Mesenchymal stem cell (in vitro differentiated cells and primary cell): ENCODE measurements at regions not wholly inside any gene's neighbourhood (a gene's known extent, or its start where the extent isn't known, plus 50 kb on each side); places are given as distances from the start of the nearest gene placed in this dataset.
"Not testable (repeated sequence)": the region's sequence is repeated elsewhere in the genome, so short reads cannot be mapped to it uniquely, and the experiment has no call there.

Experiments used
- DNase-seq: peaks from one replicate; pipeline ENCODE4 v3.0.0-alpha.2; 2013
- H2AFZ ChIP-seq: one replicate; pipeline ENCODE4 v1.6.1; 2013; ENCODE audit warnings: low read depth, mild to moderate bottlenecking, control low read depth, inconsistent platforms, low read length, moderate library complexity
- H2AK5ac ChIP-seq: 2 replicates; pipeline ENCODE4 v1.6.1; 2013; ENCODE audit warnings: low read length, moderate library complexity, mild to moderate bottlenecking, inconsistent platforms; ENCODE audit not compliant: severe bottlenecking
- H2BK120ac ChIP-seq: one replicate; pipeline ENCODE4 v1.6.1; 2013; ENCODE audit warnings: low read depth, mild to moderate bottlenecking, inconsistent platforms, low read length, moderate library complexity
- H2BK12ac ChIP-seq, 2 experiments: one replicate each; pipeline ENCODE4 v1.6.1; 2013; ENCODE audit warnings: inconsistent platforms in 2 of 2, low read length in 2 of 2, mild to moderate bottlenecking in 2 of 2, moderate library complexity in 2 of 2, control low read depth in 1 of 2
- H2BK15ac ChIP-seq: one replicate; pipeline ENCODE4 v1.6.1; 2013; ENCODE audit warnings: mild to moderate bottlenecking, low read depth, inconsistent platforms; ENCODE audit not compliant: poor library complexity, severe bottlenecking
- H2BK5ac ChIP-seq: 2 replicates; pipeline ENCODE4 v1.6.1; 2013; ENCODE audit warnings: low read depth, mild to moderate bottlenecking, low read length, control low read depth, inconsistent platforms; ENCODE audit not compliant: poor library complexity, severe bottlenecking
- H3K14ac ChIP-seq, 2 experiments: one replicate each; pipeline ENCODE4 v1.6.1; 2013; ENCODE audit warnings: inconsistent platforms in 2 of 2, low read length in 2 of 2, control low read depth in 1 of 2, mild to moderate bottlenecking in 1 of 2, moderate library complexity in 1 of 2
- H3K18ac ChIP-seq, 2 experiments: one replicate each; pipeline ENCODE4 v1.6.1; 2013; ENCODE audit warnings: inconsistent platforms in 2 of 2, low read length in 2 of 2, control low read depth in 1 of 2, low read depth in 1 of 2, mild to moderate bottlenecking in 1 of 2
- H3K23ac ChIP-seq, 2 experiments: one replicate each; pipeline ENCODE4 v1.6.1; 2013; ENCODE audit warnings: inconsistent platforms in 2 of 2, low read length in 2 of 2, mild to moderate bottlenecking in 2 of 2, moderate library complexity in 2 of 2, control low read depth in 1 of 2
- H3K27ac ChIP-seq: 2 replicates; pipeline ENCODE4 v1.5.1; 2013; ENCODE audit warnings: mild to moderate bottlenecking, moderate library complexity, low read length, control low read depth, inconsistent platforms; ENCODE audit not compliant: poor library complexity, severe bottlenecking
- H3K27me3 ChIP-seq, 2 experiments: 2 replicates each; pipeline versions ENCODE4 v1.6.1 to v1.7.0; 2013; ENCODE audit warnings: low read length in 2 of 2, mild to moderate bottlenecking in 2 of 2, moderate library complexity in 2 of 2, control low read depth in 1 of 2, inconsistent platforms in 1 of 2; ENCODE audit not compliant: control insufficient read depth in 1 of 2, insufficient read depth in 1 of 2
- H3K36me3 ChIP-seq, 2 experiments: 2 replicates each; pipeline versions ENCODE4 v1.6.1 to v1.7.0; 2013; ENCODE audit warnings: low read length in 2 of 2, control low read depth in 1 of 2, inconsistent platforms in 1 of 2, low read depth in 1 of 2, mild to moderate bottlenecking in 1 of 2; ENCODE audit not compliant: insufficient read depth in 2 of 2, control insufficient read depth in 1 of 2
- H3K4ac ChIP-seq, 2 experiments: one replicate each; pipeline ENCODE4 v1.6.1; 2013; ENCODE audit warnings: inconsistent platforms in 2 of 2, low read length in 2 of 2, mild to moderate bottlenecking in 2 of 2, moderate library complexity in 2 of 2, control low read depth in 1 of 2, low read depth in 1 of 2
- H3K4me1 ChIP-seq: 2 replicates; pipeline ENCODE4 v1.6.1; 2013; ENCODE audit warnings: low read depth, low read length, control low read depth; ENCODE audit not compliant: control insufficient read depth, insufficient read depth
- H3K4me2 ChIP-seq: 2 replicates; pipeline ENCODE4 v1.6.1; 2013; ENCODE audit warnings: low read length, mild to moderate bottlenecking, inconsistent platforms; ENCODE audit not compliant: poor library complexity, severe bottlenecking
- H3K4me3 ChIP-seq, 2 experiments: 2 replicates each; pipeline versions ENCODE4 v1.5.1 to v1.7.0; 2013; ENCODE audit warnings: low read length in 2 of 2, mild to moderate bottlenecking in 2 of 2, control low read depth in 1 of 2, low read depth in 1 of 2; ENCODE audit not compliant: insufficient read depth in 1 of 2
- H3K79me1 ChIP-seq: replicated peaks from 2 replicates; pipeline ENCODE4 v1.6.1; 2013; ENCODE audit warnings: mild to moderate bottlenecking, control low read depth, low read length, inconsistent platforms; ENCODE audit not compliant: poor library complexity, severe bottlenecking
- H3K9ac ChIP-seq: 2 replicates; pipeline ENCODE4 v1.7.0; 2013; ENCODE audit warnings: mild to moderate bottlenecking, low read length, moderate library complexity
- H3K9me3 ChIP-seq: 2 replicates; pipeline ENCODE4 v1.7.0; 2013; ENCODE audit warnings: mild to moderate bottlenecking, low read length; ENCODE audit not compliant: control insufficient read depth
- H4K8ac ChIP-seq: one replicate; pipeline ENCODE4 v1.6.1; 2013; ENCODE audit warnings: inconsistent platforms, mild to moderate bottlenecking, low read length, moderate library complexity
- H4K91ac ChIP-seq: one replicate; pipeline ENCODE4 v1.6.1; 2013; ENCODE audit warnings: mild to moderate bottlenecking, low read length, inconsistent platforms
- WGBS: methylation state at CpG from one replicate; pipeline ENCODE4 v1.1.7; 2013; ENCODE audit warnings: mixed read lengths; 5-methylcytosine and 5-hydroxymethylcytosine counted together

DNA sequence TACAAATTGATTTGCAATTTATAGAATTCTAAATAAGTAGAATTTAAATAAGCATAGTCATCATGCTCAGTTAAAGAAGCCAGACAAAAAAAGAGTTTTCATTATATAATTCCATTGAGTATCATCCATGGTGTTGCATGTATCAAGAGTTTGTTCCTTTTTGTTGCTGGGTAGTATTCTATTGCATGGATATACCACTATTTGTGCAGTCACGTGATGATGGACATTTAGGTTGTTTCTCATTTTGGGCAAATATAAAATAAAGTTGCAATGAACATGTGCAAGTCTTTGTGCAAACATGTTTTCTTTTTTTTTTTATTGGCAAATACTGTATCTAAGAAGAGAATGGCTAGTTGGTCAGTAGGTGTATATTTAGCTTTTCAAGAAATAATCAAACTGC lies 186.2 kb upstream of the FRMD6 start:
- H2AK5ac ChIP-seq = no peak overlapping the region
- H3K36me3 ChIP-seq = no peaks in the 10 kb centered on the region
- H3K27me3 ChIP-seq = no peaks in the 10 kb centered on the region
- H3K4me3 ChIP-seq = no peak overlapping the region
- no peak for DNase-seq
- no peak overlapping the region for H3K9ac ChIP-seq
- H2BK15ac ChIP-seq = no peak overlapping the region
- WGBS = 100% methylated on average over 1 of the region's 1 CpG
- H3K18ac ChIP-seq = no peak overlapping the region
- no peaks in the 10 kb centered on the region for H3K79me1 ChIP-seq
- H3K9me3 ChIP-seq = no peaks in the 10 kb centered on the region
- H3K4me1 ChIP-seq = no peaks in the 10 kb centered on the region
- H2BK12ac ChIP-seq = no peak overlapping the region
- H4K8ac ChIP-seq = no peak overlapping the region
- no peak overlapping the region for H3K4ac ChIP-seq
- H3K14ac ChIP-seq = no peak overlapping the region
- H2BK5ac ChIP-seq = no peak overlapping the region
- no peak overlapping the region for H3K27ac ChIP-seq
- no peak overlapping the region for H2AFZ ChIP-seq
- no peak overlapping the region for H3K23ac ChIP-seq
- H4K91ac ChIP-seq = no peak overlapping the region
- no peak overlapping the region for H2BK120ac ChIP-seq
- H3K4me2 ChIP-seq = no peak overlapping the region

DNA sequence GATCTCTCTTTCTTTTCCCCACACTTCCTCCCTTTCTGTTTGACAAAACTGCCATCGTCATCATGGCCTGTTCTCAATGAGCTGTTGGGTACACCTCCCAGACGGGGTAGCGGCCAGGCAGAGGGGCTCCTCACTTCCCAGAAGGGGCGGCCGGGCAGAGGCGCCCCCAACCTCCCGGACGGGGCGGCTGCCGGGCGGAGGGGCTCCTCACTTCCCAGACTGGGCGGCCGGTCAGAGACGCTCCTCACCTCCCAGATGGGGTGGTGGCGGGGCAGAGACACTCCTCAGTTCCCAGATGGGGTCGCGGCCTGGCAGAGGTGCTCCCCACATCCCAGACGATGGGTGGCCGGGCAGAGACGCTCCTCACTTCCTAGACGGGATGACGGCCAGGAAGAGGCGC lies 184.3 kb upstream of the FRMD6 start:
- not testable (repeated sequence) for H3K4ac ChIP-seq, H2BK12ac ChIP-seq, H3K4me2 ChIP-seq, H3K27me3 ChIP-seq, H3K4me1 ChIP-seq, H3K9ac ChIP-seq, H4K91ac ChIP-seq, H3K14ac ChIP-seq, H3K23ac ChIP-seq, H3K9me3 ChIP-seq, H3K79me1 ChIP-seq, H3K18ac ChIP-seq, H3K4me3 ChIP-seq, H3K36me3 ChIP-seq, H2AFZ ChIP-seq, H2BK15ac ChIP-seq, H4K8ac ChIP-seq, H3K27ac ChIP-seq, H2BK120ac ChIP-seq, DNase-seq, H2AK5ac ChIP-seq, H2BK5ac ChIP-seq
- WGBS = 98% methylated on average over 22 of the region's 23 CpGs

DNA sequence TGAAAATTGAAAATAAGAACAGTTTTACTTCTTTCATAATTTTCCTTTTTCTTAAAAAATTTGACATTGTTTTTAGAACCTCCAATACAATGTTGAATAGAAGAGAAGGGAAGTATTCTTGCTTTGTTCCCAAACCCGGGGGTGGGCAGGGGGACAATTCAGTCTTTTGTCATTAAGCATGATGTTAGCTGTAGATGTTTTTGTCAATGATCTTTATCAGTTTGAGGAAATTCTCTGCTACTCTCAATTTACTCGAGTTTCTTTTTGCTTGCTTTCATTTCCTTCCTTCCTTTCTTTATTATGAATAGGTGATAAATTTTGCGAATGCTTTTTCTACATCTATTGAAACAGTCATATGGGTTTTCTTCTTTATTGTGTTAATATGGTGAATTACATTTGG lies 183.2 kb upstream of the FRMD6 start:
- peaks cover 4% of the 10 kb centered on the region for H3K4me1 ChIP-seq
- WGBS = 100% methylated on average over 1 of the region's 3 CpGs
- H2BK12ac ChIP-seq = no peak overlapping the region

DNA sequence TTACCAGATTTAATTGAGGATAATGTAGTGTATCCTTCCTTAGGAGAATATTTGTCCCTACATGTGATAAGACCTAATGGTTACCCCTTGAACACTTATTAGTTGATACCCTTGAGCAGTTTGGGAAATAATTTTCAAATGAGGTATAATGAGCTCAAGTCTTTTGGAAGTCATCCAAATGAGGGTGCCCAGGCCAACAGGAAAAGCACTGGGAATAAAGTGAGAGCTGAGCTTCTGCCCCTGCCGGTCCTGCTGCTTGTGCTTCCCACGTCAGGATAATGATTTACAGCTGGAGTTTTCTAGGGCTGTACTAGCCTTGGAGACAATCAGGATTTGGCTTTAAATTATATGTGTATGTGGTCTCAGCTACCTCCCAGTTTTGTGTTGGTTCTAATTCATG lies 178.8 kb upstream of the FRMD6 start:
- no peaks in the 10 kb centered on the region for H3K79me1 ChIP-seq
- H2BK15ac ChIP-seq = no peak overlapping the region
- H3K9me3 ChIP-seq = no peaks in the 10 kb centered on the region
- H4K91ac ChIP-seq = no peak overlapping the region
- no peaks in the 10 kb centered on the region for H3K27me3 ChIP-seq
- DNase-seq = no peak
- H2AK5ac ChIP-seq = no peak overlapping the region
- H2BK12ac ChIP-seq = no peak overlapping the region
- no peak overlapping the region for H4K8ac ChIP-seq
- H3K27ac ChIP-seq = peak overlapping the region; percentile 59
- H3K9ac ChIP-seq = no peak overlapping the region
- H2BK5ac ChIP-seq = no peak overlapping the region
- H3K4me2 ChIP-seq = no peak overlapping the region
- H3K4ac ChIP-seq = peak overlapping the region in 1 of 2 experiments; percentile 58
- H3K18ac ChIP-seq = no peak overlapping the region
- no peak overlapping the region for H3K14ac ChIP-seq
- H3K4me3 ChIP-seq = no peak overlapping the region
- no peaks in the 10 kb centered on the region for H3K36me3 ChIP-seq
- 13% methylated on average over 2 of the region's 2 CpGs for WGBS
- no peak overlapping the region for H2AFZ ChIP-seq
- no peak overlapping the region for H2BK120ac ChIP-seq
- no peak overlapping the region for H3K23ac ChIP-seq
- H3K4me1 ChIP-seq = peaks cover 4% of the 10 kb centered on the region

More for the DNA sequence above, 183.2 kb upstream of the FRMD6 start:
- Histone ChIP-seq H2AFZ (no peak overlapping the region), H3K4ac (no peak overlapping the region), H4K8ac (no peak overlapping the region), H3K14ac (no peak overlapping the region), H2BK5ac (no peak overlapping the region), H3K4me3 (no peak overlapping the region), H3K27ac (no peak overlapping the region), H2BK120ac (no peak overlapping the region), H3K4me2 (no peak overlapping the region), H4K91ac (no peak overlapping the region), H3K18ac (no peak overlapping the region), H3K9me3 (no peaks in the 10 kb centered on the region), H3K23ac (no peak overlapping the region), H3K79me1 (no peaks in the 10 kb centered on the region), H3K36me3 (no peaks in the 10 kb centered on the region), H3K9ac (no peak overlapping the region), H2AK5ac (no peak overlapping the region), H3K27me3 (no peaks in the 10 kb centered on the region), H2BK15ac (no peak overlapping the region)
- no peak for DNase-seq
